ENCODE measurements at regions not wholly inside any gene's neighbourhood (a gene's known extent, or its start where the extent isn't known, plus 50 kb on each side); places are given as distances from the start of the nearest gene placed in this dataset.

- no peak for ATAC-seq
- DNase-seq = no peak
- intact Hi-C loops (cut with DNase I) = no loop called here
Measured at GRCh38 chr2:206886696-206887095, 52.6 kb upstream of the CPO start.

- intact Hi-C loops (cut with DNase I) = no loop called here
Measured at GRCh38 chr2:206887745-206888144, 51.6 kb upstream of the CPO start.

More at GRCh38 chr2:206887745-206888144, 51.6 kb upstream of the CPO start:
- ATAC-seq = no peak
- DNase-seq = no peak
